Naive thymus-derived CD8-positive, alpha-beta T cell (primary cell): ENCODE measurements at regions not wholly inside any gene's neighbourhood (a gene's known extent, or its start where the extent isn't known, plus 50 kb on each side); places are given as distances from the start of the nearest gene placed in this dataset.

Source experiments
- ATAC-seq, 2 donors: fragments of 150-1000 bp; cut with Tn5 transposase in 1 of 2; sonication (Bioruptor Pico), chemical (Tn5 transposase) in 1 of 2; 1 replicate in 1 of 2; 2 replicates in 1 of 2; pipeline ENCODE4 v1.10.0; 2021; ENCODE audit warnings: mild to moderate bottlenecking in 2 of 2, moderate library complexity in 2 of 2
- POLR2A ChIA-PET: fragments of 350-600 bp; sonication (Branson Sonifier 250); formaldehyde crosslinking; loops from one replicate; lab custom pipeline; 2021; ENCODE audit warnings: antibody characterized with exemption; lab: Charles Lee
- DNase-seq, 10 donors: peaks; one replicate each; pipeline versions ENCODE4 v3.0.0 to v3.0.0-alpha.2; 2020 to 2022
- H3K27ac Mint-ChIP-seq, 10 donors: one replicate each; pipeline ENCODE4 v1.8.0; 2020 to 2022; ENCODE audit warnings: mild to moderate bottlenecking in 10 of 10, mixed read lengths in 10 of 10, moderate library complexity in 4 of 10, inconsistent platforms in 1 of 10
- H3K27me3 Mint-ChIP-seq, 5 donors: one replicate each; pipeline ENCODE4 v1.8.0; 2021 to 2022; ENCODE audit warnings: mixed read lengths in 5 of 5
- H3K36me3 Mint-ChIP-seq, 3 donors: one replicate each; pipeline ENCODE4 v1.8.0; 2020 to 2022; ENCODE audit warnings: mixed read lengths in 3 of 3, mild to moderate bottlenecking in 2 of 3, inconsistent platforms in 1 of 3
- H3K4me1 Mint-ChIP-seq, 4 donors: one replicate each; pipeline ENCODE4 v1.8.0; 2021 to 2022; ENCODE audit warnings: mixed read lengths in 4 of 4
- H3K4me3 Mint-ChIP-seq, 10 donors: one replicate each; pipeline ENCODE4 v1.8.0; 2020 to 2022; ENCODE audit warnings: mild to moderate bottlenecking in 10 of 10, mixed read lengths in 10 of 10, moderate library complexity in 6 of 10, inconsistent platforms in 1 of 10
- H3K9me3 Mint-ChIP-seq, 9 donors: one replicate each; pipeline ENCODE4 v1.8.0; 2020 to 2022; ENCODE audit warnings: mixed read lengths in 9 of 9, mild to moderate bottlenecking in 3 of 9, inconsistent platforms in 1 of 9, moderate library complexity in 1 of 9

DNA sequence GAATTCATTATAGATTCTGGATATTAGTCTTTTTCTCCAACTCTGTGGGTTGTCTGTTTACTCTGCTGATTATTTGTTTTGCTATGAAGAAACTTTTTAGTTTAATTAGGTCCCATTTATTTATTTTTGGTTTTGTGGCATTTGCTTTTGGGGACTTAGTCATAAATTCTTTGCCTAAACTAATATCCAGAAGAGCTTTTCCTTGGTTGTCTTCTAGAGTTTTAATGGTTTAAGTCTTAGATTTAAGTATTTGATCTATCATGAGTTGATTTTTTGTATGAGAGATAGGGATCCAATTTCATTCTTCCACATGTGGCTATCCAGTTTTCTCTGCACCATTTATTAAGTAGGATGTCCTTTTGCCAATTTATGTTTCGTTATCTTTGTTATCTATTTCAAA, 683.4 kb upstream of the FBXO33 start:
- Mint-ChIP-seq H3K27ac (no peak overlapping the region), H3K9me3 (peaks cover 3 to 33% (median 9%) of the 10 kb centered on the region in 9 donors), H3K36me3 (peaks cover 0 to 11% (median 2%) of the 10 kb centered on the region in 3 donors), H3K4me3 (no peak overlapping the region), H3K27me3 (peaks cover 0 to 3% (median 0%) of the 10 kb centered on the region in 5 donors), H3K4me1 (no peaks in the 10 kb centered on the region)
- DNase-seq (no peak), ATAC-seq (no peak)
- POLR2A ChIA-PET: no interaction called here

DNA sequence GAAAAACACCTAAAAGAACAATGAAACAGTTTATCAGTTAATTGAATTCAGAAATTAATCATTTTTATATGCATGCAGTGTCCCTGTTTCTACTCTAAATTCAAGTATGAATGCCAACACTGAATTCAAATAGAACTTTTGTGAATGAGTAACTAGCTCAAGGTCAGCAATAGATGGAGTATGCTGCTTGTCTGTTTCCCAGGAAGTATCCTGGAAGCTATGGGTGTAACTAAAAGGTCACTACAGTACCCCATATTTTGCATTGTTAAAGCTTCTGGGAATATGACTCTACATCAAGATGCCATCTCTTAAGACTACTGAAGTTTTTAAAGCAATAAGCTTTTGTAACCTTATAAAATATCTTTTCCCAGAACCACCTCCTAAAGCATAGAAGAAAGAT, 681.4 kb upstream of the FBXO33 start:
- POLR2A ChIA-PET: no interaction called here
- Mint-ChIP-seq H3K4me3 (no peak overlapping the region), H3K27ac (no peak overlapping the region), H3K36me3 (peaks cover 0 to 11% (median 2%) of the 10 kb centered on the region in 3 donors), H3K27me3 (peaks cover 0 to 3% (median 0%) of the 10 kb centered on the region in 5 donors), H3K4me1 (no peaks in the 10 kb centered on the region), H3K9me3 (peaks cover 4 to 28% (median 11%) of the 10 kb centered on the region in 9 donors)
- DNase-seq (no peak), ATAC-seq (no peak)

DNA sequence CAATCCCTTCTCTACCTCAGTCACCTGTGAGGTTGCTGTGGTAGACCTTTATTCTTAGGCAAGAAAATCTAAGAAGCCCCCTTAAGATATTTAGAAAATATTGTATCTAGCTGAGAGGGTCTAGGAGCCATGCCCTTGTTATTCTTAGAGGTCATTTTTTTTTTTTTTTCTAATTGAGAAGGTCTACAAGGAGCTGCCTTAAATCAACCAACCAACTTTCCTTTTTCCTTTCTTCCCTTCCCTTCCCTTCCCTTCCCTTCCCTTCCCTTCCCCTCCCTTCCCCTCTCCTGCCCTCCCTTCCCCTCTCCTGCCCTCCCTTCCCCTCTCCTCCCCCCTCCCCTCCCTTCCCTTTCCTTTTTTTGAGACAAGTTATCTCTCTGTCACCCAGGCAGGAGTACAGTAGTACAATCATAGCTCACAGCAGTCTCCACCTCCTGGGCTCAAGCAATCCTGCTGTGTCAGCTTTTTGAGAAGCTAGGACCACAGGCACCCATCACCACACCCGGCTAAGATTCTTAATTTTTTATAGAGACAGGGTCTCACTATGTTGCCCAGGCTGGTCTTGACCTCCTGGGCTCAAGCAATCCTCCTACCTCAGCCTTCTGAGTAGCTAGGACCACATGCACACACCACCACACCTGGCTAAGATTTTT, 668.4 kb upstream of the FBXO33 start:
- Mint-ChIP-seq H3K36me3 (peaks cover 0 to 6% (median 0%) of the 10 kb centered on the region in 3 donors), H3K27ac (peak overlapping the region in 1 of 10 donors; percentile 32), H3K9me3 (peaks cover 0 to 28% (median 10%) of the 10 kb centered on the region in 9 donors), H3K27me3 (peaks cover 0 to 1% (median 0%) of the 10 kb centered on the region in 5 donors), H3K4me3 (no peak overlapping the region), H3K4me1 (no peaks in the 10 kb centered on the region)
- ATAC-seq (no peak), DNase-seq (no peak)
- POLR2A ChIA-PET: no interaction called here

GRCh38 chr14:40099316-40099715, 667.1 kb upstream of the FBXO33 start:
- POLR2A ChIA-PET: no interaction called here
- H3K9me3 Mint-ChIP-seq: peaks cover 0 to 19% (median 10%) of the 10 kb centered on the region in 9 donors

DNA sequence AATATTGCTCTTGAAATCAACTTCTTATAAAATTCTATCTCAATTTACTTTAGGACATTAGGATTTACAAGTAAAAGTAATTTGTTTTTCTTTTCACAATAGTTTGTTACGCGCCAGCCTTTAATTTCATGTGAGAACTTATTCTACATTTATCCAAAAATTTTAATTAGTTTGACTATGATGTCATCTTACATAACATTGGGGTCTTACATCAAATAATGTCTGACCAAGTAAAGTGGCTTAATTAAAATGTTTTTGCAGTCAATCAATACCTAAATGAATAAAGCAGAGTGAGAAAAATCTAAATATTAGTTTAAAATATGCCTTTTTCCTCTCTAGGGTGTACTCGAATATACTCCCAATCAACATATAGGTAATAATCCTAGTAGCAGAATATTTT, 666.2 kb upstream of the FBXO33 start:
- Mint-ChIP-seq H3K4me1 (no peaks in the 10 kb centered on the region), H3K9me3 (peaks cover 0 to 14% (median 8%) of the 10 kb centered on the region in 9 donors), H3K4me3 (no peak overlapping the region), H3K36me3 (peaks cover 0 to 6% (median 0%) of the 10 kb centered on the region in 3 donors), H3K27ac (no peak overlapping the region), H3K27me3 (peaks cover 0 to 1% (median 0%) of the 10 kb centered on the region in 5 donors)
- no peak for DNase-seq
- POLR2A ChIA-PET: no interaction called here
- no peak for ATAC-seq

More at GRCh38 chr14:40099316-40099715, 667.1 kb upstream of the FBXO33 start:
- DNase-seq (no peak), ATAC-seq (no peak)
- Mint-ChIP-seq H3K4me1 (no peaks in the 10 kb centered on the region), H3K27me3 (peaks cover 0 to 1% (median 0%) of the 10 kb centered on the region in 5 donors), H3K27ac (no peak overlapping the region), H3K36me3 (peaks cover 0 to 6% (median 0%) of the 10 kb centered on the region in 3 donors), H3K4me3 (no peak overlapping the region)

DNA sequence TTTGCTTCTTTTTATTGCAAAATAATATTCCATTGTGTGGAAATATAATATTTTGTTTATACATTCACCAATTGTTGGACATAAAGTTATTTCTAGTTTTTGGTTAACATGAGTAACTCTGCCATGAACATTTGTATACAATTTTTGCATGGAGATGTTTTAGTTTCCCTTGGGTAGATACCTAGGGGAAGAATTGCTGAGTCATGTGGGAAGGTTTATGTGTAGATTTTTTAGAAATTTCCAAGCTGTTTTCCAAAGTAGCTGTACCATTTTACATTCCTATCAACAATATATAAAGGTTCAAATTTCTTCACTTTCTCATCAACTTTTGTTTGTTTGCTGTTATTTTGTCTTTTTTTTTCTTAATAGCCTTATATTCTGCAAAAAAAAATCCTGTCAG, 664.7 kb upstream of the FBXO33 start:
- Mint-ChIP-seq H3K27me3 (peaks cover 0 to 1% (median 0%) of the 10 kb centered on the region in 5 donors), H3K9me3 (peaks cover 0 to 16% (median 6%) of the 10 kb centered on the region in 9 donors), H3K27ac (no peak overlapping the region)

GRCh38 chr14:40093800-40094199, 661.6 kb upstream of the FBXO33 start:
- Mint-ChIP-seq H3K4me3 (no peak overlapping the region), H3K36me3 (no peaks in the 10 kb centered on the region), H3K27ac (no peak overlapping the region), H3K4me1 (no peaks in the 10 kb centered on the region), H3K27me3 (no peaks in the 10 kb centered on the region), H3K9me3 (peaks cover 0 to 14% (median 4%) of the 10 kb centered on the region in 9 donors)
- no peak for ATAC-seq
- DNase-seq: no peak
- POLR2A ChIA-PET: no interaction called here

More for the DNA sequence above, 664.7 kb upstream of the FBXO33 start:
- no peaks in the 10 kb centered on the region for H3K4me1 Mint-ChIP-seq
- no peak for DNase-seq
- peaks cover 0 to 6% (median 0%) of the 10 kb centered on the region in 3 donors for H3K36me3 Mint-ChIP-seq
- ATAC-seq: no peak
- no peak overlapping the region for H3K4me3 Mint-ChIP-seq
- POLR2A ChIA-PET: no interaction called here

DNA sequence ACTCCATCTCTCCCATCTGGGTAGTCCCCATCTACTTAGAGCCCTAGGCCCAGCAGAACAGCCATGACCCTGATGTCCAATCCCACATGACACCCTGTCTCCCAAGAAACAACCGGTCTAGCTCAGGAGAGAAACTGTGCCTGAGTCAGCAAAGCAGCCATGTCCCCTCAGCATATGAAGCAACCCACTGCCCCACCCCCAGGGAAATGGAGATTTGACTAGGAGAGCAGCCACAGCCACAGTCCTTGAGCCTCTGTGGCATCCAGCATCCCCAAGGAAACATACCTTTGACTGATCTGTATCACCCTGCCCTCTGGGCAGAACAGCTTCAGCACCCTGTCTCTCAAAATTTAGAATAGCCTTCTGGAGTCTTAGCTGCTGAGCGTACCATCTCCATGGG, 641.9 kb upstream of the FBXO33 start:
- POLR2A ChIA-PET: no interaction called here
- H3K27ac Mint-ChIP-seq: no peak overlapping the region
- H3K4me3 Mint-ChIP-seq: no peak overlapping the region
- peaks cover 0 to 2% (median 0%) of the 10 kb centered on the region in 4 donors for H3K4me1 Mint-ChIP-seq
- H3K9me3 Mint-ChIP-seq: peaks cover 0 to 13% (median 3%) of the 10 kb centered on the region in 9 donors
- no peaks in the 10 kb centered on the region for H3K27me3 Mint-ChIP-seq
- ATAC-seq (no peak), DNase-seq (no peak)
- no peaks in the 10 kb centered on the region for H3K36me3 Mint-ChIP-seq

DNA sequence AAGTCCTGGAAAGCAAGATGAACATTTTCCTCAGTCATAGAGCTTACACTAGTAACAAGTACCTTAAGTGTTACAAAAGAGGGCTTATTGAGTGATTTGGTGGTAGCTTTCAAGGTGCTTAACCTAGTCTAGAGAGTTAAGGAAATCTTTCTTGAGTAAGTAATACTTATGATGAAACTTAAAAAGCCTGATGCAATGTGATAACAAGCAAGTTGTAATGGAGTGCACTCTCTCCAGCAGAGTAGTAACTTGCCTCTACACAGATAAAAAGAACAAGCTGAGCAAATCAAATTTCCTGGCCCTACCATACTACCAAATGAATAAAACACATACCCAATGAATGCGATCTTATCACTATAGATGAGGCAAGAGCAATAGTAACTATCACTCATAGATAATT, 639.9 kb upstream of the FBXO33 start:
- no peak overlapping the region for H3K4me3 Mint-ChIP-seq
- POLR2A ChIA-PET: no interaction called here
- H3K27ac Mint-ChIP-seq: no peak overlapping the region
- H3K4me1 Mint-ChIP-seq: peaks cover 0 to 2% (median 0%) of the 10 kb centered on the region in 4 donors
- no peaks in the 10 kb centered on the region for H3K36me3 Mint-ChIP-seq
- DNase-seq (no peak), ATAC-seq (no peak)
- H3K27me3 Mint-ChIP-seq: no peaks in the 10 kb centered on the region
- H3K9me3 Mint-ChIP-seq: peaks cover 0 to 13% (median 5%) of the 10 kb centered on the region in 9 donors

- Mint-ChIP-seq H3K27ac (no peak overlapping the region), H3K4me3 (no peak overlapping the region), H3K4me1 (no peaks in the 10 kb centered on the region), H3K9me3 (peaks cover 0 to 12% (median 5%) of the 10 kb centered on the region in 9 donors), H3K36me3 (no peaks in the 10 kb centered on the region), H3K27me3 (no peaks in the 10 kb centered on the region)
- no peak for ATAC-seq
- POLR2A ChIA-PET: no interaction called here
- no peak for DNase-seq
Measured at GRCh38 chr14:40058901-40059897, 627.0 kb upstream of the FBXO33 start.

DNA sequence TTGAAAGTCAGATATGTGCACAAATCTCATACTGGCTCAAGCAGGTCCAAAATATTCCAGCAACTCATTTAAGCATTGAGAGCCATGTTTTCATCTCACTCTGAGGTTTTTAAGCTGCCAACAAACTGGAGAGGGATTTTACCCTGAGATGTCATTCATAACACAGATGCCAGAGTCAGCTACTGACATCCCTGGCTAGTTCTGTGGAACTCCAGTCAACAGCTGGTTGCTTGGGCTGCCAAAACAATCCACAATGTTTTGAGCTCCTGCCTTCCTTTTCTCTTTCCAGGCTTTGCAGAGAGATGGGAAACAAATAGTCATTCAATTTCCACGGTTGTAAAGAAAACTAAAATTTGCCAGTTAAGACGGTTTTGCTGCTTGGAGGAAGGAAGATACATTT, 621.2 kb upstream of the FBXO33 start:
- Mint-ChIP-seq H3K4me1 (no peaks in the 10 kb centered on the region), H3K27me3 (no peaks in the 10 kb centered on the region), H3K27ac (no peak overlapping the region), H3K4me3 (no peak overlapping the region), H3K9me3 (peaks cover 0 to 3% (median 0%) of the 10 kb centered on the region in 9 donors), H3K36me3 (no peaks in the 10 kb centered on the region)
- POLR2A ChIA-PET: interaction anchor here (0.5 kb wide), 1 partner anchor 555 kb away, joined by 3 read pairs; no protein-coding TSS in a partner anchor
- DNase-seq (no peak), ATAC-seq (no peak)

GRCh38 chr14:40028991-40029390, 596.8 kb upstream of the FBXO33 start:
- ATAC-seq (no peak), DNase-seq (no peak)
- POLR2A ChIA-PET: no interaction called here
- Mint-ChIP-seq H3K27me3 (no peaks in the 10 kb centered on the region), H3K4me1 (peaks cover 0 to 2% (median 0%) of the 10 kb centered on the region in 4 donors), H3K4me3 (no peak overlapping the region), H3K36me3 (no peaks in the 10 kb centered on the region), H3K27ac (no peak overlapping the region), H3K9me3 (peaks cover 0 to 15% (median 1%) of the 10 kb centered on the region in 9 donors)

- ATAC-seq: no peak
- Mint-ChIP-seq H3K27ac (no peak overlapping the region), H3K36me3 (no peaks in the 10 kb centered on the region), H3K27me3 (no peaks in the 10 kb centered on the region), H3K4me1 (peaks cover 0 to 2% (median 0%) of the 10 kb centered on the region in 4 donors), H3K4me3 (no peak overlapping the region), H3K9me3 (peaks cover 0 to 5% (median 0%) of the 10 kb centered on the region in 9 donors)
- POLR2A ChIA-PET: no interaction called here
- DNase-seq: no peak
Measured at GRCh38 chr14:40025101-40025500, 592.9 kb upstream of the FBXO33 start.
